Activated CD4-positive, alpha-beta T cell treated with anti-CD3 and anti-CD28 coated beads, Interleukin-2, Interleukin-6, amounts not matched to agents 100 ng/mL and 50 ng/mL, durations not matched to agents 16 hours and 8 hours (primary cell): ENCODE measurements at regions not wholly inside any gene's neighbourhood (a gene's known extent, or its start where the extent isn't known, plus 50 kb on each side); places are given as distances from the start of the nearest gene placed in this dataset.
"Not testable (repeated sequence)": the region's sequence is repeated elsewhere in the genome, so short reads cannot be mapped to it uniquely, and the experiment has no call there.

ENCODE experiments used
- DNase-seq: peaks from one replicate; pipeline ENCODE4 v3.0.0-alpha.2; 2020

- no peak for DNase-seq
Measured at GRCh38 chr3:181239441-181239840, 249.9 kb upstream of the DNAJC19 start.

DNA sequence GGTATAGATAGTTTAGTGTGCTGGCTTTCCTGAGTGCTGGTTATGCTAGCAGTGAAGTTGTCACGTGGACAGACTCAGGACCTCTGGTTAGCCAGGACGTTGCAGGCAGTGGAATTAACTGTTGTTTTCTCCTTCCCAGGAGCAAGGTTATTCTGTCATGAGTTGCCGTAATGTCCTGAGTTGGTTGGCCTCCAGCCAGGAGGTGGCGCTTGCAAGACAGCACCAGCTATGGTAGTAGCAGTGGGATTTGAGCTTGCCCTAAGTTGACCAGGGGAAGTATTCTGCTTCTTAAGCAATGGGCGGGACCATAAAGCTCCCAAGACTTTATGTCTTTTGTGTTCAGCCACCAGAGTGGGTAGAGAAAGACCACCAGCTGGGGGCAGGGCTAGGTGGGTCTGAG is 240.7 kb upstream of the DNAJC19 start:
- no peak for DNase-seq

DNA sequence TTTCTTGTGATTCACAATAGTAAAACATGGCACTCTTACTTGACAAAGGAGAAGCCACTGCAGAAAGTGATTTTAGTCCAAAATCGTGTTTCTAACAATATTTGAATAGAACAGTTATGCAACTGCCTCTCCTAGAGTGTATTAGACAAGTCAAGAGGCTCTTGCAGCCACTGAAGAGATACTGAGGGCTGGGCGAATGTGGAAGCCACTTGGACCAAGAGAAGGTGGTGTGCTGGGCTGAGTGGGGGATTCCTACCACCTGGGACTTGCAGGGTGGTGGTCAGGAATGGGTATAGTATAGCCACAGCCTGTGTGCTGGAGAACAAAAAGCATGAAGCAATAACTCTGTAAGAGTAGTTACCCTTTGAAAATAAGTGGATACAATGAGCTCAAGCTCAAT is 223.8 kb upstream of the DNAJC19 start:
- DNase-seq: no peak

DNA sequence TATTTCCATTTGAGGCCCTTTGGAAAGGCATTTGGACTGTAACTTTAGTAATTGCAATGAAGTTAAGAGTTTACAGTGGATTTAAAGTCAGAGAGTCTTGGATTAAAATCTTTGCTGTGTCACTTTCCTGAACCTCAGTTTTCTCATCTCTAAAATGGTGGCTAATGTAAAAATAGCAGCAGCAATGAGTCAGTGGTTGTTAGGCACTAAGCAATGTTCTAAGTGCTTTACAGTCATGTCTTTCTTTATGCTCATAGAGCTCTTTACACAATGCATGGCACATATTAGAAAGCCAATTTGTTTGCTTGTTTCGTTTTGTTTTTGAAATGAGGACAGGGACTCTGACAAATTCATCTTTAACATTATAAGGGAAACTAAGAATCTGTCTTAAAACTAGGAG is 222.7 kb upstream of the DNAJC19 start:
- no peak for DNase-seq

DNA sequence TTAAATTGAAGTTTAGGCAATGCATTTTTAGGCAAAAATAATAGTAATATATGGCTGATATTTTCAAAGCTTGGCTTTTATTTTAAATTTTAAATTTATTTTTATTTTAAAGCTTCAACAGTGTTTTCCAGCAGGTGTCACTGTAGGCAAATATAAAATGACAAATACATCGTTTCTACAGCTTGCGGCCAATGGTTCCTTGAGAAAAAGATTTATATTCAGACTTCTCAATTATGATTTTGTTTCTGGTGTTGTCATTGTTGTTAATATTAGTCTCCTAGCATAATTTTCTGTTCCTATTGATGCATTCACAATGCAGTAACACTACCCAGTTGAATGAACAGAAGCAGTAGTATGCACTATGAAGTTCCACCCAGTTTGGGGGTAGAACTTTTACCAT is 220.7 kb upstream of the DNAJC19 start:
- peak; percentile 4 for DNase-seq

DNA sequence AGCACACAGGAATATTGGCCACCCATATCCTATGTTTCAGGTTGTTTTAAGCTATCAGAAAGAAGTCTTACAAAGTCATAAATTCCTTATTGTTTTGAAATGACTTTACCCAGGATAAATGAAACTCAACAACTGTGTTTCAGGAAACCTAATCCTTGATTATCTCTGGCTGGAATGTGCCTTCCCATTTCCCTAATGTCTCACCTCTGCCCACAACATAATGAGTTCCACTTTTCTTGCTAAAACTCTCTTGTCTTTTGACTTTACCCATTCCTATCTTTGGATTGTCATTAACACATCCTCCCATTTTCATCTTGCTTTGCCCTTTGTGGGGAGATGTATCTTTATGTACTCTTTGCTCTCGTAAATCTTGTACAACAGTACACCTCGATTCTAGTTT is 200.0 kb upstream of the DNAJC19 start:
- DNase-seq: no peak

DNA sequence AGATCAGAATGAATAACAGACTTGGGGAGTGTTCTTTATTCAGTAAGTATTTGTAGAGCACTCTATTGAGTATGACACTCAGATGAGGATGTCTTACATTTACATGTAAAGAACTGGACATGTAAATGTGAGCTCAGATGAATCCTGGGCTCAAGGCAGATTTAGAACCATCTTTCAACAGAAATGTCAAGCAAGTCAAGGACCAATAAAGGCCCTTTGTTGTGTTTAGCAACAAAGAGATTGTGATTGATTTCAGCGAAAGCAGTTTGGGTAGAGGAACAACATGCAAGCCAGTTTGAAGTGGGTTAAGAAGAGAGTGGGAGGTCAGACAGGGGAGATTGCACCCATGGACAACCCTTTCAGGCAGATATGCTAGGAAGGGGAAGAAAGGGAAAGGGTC is 194.2 kb upstream of the DNAJC19 start:
- no peak for DNase-seq

- not testable (repeated sequence) for DNase-seq
Measured at GRCh38 chr3:181183057-181183456, 193.5 kb upstream of the DNAJC19 start.

GRCh38 chr3:181178991-181179390 is 189.5 kb upstream of the DNAJC19 start:
- DNase-seq: no peak

DNA sequence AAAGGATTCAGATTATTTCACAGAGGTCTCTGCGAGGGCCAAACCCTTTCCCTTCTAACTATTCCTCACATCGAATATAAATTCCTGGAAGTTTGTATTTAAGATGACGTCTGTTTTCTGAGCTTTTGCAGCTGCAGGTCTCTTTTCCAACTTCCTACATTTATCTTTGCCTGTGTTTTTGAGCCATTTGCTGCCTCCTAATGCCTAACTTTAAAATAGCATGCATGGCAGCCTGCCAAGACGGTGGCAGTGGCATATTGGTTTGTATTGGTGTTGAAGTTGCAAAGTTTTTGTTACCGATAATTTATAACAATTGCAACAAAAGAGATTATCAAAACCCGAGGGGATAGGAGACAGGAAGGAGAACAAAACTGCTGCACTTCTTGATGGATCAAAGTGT is 187.1 kb upstream of the DNAJC19 start:
- peak; percentile 12 for DNase-seq

DNA sequence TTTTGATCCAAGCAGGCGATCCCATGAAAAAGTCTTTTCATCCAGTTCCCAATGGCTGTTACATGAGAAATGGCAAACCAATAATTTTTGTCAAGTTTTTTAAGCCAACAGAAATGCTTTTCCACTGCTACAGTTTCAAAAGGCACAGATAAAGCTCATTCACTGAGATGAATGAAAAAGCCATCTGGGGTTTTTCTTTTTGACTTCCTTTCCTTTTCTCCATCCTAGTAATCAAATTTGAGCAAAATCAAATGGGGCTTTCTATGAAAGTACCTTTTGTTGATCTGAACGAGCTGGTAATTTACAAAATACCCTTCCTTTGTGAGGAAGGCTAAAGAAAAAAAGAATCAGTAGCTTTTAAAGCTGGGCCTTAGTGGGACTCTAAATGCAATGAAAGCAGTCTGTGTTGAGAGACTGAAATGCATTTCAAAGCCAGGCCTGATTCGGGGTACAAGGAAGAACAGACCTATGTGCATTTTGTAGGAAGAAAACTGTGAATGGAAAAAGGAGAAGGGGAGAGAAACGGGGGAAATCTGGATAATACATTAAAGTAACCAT is 185.2 kb upstream of the DNAJC19 start:
- no peak for DNase-seq

DNA sequence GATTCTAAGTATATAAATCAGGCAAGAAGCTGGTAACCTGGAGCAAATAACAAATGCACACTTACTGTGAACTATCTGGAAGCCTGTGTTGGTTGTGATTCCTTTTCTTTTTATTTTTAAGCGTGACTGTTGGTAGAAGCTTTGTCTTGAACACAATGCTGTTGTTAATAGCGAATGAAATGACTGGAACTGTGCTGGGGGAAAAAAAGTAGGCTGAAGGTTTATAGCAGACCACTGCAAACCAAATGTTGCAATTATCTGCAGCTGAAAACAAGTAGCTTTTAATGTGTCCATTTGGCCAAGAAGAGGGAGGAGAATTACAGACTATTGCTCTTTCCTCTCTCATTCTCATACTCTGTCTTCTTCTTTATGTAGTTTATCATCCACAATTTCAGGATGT is 184.5 kb upstream of the DNAJC19 start:
- no peak for DNase-seq

DNA sequence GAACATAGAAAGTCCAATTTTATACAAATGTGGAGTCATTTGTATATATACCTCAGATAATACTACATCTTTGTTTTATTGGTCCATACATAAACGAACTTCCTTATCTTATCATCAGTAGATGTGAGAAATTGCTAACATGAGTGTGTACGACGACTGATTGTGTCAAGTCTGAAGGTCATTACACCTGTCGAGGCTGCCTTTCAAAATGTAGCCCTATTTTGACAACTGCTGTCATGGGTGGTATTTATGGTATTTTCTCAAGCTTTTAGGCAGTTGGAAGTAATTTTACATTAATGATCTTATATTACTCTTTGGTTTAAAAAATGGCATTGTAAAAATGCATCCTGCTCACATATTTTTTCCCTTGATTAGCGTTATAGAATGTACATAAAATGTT is 183.7 kb upstream of the DNAJC19 start:
- no peak for DNase-seq

GRCh38 chr3:181134873-181135272 is 145.3 kb upstream of the DNAJC19 start:
- DNase-seq: no peak

DNA sequence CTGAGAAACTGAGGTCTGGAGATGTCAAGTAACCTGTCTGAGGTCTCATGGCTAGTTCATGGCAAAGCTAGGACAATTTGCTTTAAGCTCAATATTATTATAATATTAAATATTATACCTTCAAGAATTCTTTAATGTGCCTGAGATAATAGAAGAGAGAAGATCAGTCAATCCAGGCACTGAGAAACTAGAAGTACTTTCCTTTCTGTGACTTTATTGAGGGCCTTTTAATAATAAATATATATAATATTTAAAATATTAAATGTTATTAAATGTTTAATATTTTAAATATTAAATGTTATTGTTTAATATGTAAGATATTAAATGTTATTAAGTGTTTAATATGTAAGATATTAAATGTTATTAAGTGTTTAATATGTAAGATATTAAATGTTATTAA is 144.3 kb upstream of the DNAJC19 start:
- DNase-seq: no peak

DNA sequence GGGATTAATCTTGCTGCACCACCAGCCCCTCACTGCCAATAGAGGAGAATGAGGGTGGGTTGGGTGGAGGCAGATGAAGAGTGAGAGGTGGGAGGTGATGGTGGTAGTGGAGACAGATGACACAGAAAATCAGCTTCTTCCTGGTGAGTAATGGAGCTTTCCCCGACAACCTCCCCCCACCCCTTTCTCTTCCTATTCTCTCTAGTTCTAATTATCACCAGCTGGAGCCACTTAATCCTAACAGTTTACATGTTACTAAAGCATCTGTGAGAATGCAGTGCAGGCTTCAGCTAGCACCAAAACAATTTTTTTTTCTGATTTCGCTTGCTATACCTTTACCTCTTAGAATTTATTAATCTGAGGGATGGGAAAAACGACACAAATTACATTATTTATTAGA is 116.1 kb upstream of the DNAJC19 start:
- no peak for DNase-seq

- peak; percentile 39 for DNase-seq
Measured at GRCh38 chr3:181103605-181104004, 114.1 kb upstream of the DNAJC19 start.

DNA sequence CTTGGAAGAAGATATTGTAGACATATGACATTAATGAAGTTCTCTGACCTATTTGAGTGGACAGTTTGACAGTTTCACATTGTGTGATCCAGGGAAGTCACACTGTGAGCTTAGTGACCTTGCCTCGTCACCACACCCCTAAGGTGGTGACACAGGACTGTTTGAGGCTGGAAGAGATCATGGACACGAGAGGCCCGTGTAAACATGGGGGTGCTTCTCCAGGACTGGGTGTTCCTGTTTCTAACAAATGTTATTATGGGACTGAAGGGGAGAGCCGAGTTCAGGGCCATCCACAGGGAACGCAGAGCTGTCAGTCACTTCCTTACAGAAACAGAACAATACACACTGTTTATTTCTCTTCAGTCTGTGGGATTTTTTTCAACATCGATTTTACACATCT is 96.5 kb upstream of the DNAJC19 start:
- no peak for DNase-seq

GRCh38 chr3:181081930-181082329 is 92.4 kb upstream of the DNAJC19 start:
- no peak for DNase-seq

DNA sequence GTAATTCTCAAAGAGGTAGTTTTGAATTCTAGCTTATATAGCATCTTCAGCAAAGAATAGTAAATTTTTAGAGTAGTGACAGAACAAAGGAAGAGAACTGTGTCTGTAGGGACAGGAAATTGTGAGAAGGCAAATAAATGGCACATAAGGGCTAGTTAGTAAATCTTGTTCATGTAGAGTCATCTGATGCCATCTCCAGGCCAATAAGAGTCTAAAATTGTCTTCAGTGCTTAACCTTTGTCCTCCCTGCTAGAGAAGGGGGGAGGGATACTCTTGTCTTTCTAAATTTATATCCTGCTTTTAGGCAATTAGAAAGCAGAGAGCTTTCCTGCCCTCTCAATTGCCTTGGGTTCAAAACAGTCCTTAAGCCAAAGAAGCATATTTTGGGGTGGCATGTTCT is 87.0 kb upstream of the DNAJC19 start:
- DNase-seq: no peak

DNA sequence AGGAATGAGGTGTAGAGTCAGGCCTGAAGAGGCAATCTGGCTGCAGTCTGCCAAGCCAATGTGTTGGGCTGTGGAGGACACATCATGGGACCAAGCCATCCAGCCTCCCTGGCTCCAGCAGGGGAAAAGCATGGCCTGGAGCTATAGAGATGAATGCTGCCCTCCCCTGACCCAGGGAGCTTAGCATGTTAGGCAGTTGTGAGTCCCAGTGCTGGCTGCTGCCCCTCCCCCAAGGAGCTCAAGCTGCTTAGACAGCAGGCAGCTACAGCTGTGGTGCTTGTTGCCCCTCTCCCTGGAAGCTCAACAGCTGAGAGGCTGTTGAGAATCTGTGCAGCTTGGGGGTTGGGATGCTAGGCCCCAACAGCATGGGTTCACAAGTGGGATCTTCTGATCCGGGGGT is 85.6 kb upstream of the DNAJC19 start:
- DNase-seq: no peak

DNA sequence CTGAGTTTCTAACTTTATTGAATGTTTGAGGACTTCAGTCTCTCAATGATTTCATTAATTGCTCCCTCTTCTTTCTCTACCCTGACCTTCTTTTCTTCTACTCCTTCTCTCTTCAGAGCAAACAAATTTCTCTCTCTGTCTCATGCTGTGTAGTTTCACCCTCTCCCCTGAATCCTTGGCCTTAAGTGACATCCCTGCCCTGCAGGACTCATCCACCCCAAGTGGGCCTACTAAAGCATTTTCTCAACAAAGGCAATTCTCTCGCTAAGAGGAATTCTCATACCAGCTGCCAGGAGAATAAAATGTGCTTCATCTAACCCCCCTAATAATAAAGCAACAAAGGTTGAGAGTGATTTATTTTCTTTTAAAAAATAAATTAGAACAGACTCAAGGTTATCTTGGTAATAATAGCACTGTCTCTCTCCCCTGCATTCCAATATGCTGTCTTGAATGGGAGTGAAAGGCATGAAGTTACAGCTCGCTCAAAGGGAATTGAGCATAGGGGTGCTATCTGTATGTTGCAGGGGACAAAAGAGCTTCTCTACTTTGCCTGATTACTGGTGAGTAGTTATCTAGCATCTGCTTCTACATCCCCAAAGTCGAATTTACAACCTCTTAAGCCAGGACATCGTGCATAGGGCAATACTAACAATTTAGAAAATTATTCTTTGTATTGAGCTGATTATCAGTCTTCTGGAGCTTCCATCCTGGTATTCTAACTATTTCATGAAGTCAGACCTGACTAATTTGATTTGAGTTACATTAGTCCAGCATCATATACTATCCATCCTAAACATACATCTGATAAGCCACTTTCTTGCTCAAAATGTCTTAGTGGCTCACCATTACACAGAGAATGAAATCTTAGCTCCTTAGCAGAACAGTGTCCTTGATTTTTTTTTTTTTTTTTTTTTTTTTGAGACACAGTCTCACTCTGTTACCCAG is 76.9 kb upstream of the DNAJC19 start:
- no peak for DNase-seq

GRCh38 chr3:181056136-181056732 is 66.7 kb upstream of the DNAJC19 start:
- no peak for DNase-seq

GRCh38 chr3:181054538-181054937 is 65.0 kb upstream of the DNAJC19 start:
- DNase-seq: no peak
